ENCODE measurements at regions not wholly inside any gene's neighbourhood (a gene's known extent, or its start where the extent isn't known, plus 50 kb on each side); places are given as distances from the start of the nearest gene placed in this dataset.

- H3K9me1 ChIP-seq (ENCODE audit: control insufficient read depth, insufficient read depth, low read length), result no peaks in the 10 kb centered on the region
- DNase-seq (ENCODE audit: extremely low read depth in 1 of 4, low spot score in 3 of 4), result no peak
- ChIA-PET CTCF (ENCODE audit: low intra/inter-chr PET ratio) (no interaction called here), POLR2A (no interaction called here)
- in situ Hi-C loops (cut with MboI) (no loop called here), intact Hi-C loops (cut with micrococcal nuclease) (no loop called here)
- WGBS (ENCODE audit: insufficient coverage, low coverage, missing lambda C conversion rate), result 3% methylated on average over 7 of the region's 7 CpGs
- FAIRE-seq, result no peak
- H3K9me3 ChIP-seq (replicated peaks; ENCODE audit: control insufficient read depth, insufficient read depth, low read depth, low read length), result no peaks in the 10 kb centered on the region
- no peak for ATAC-seq
- no peak overlapping the region for H3K4me2 ChIP-seq (ENCODE audit: insufficient read depth, low read length)
- H3K4me1 ChIP-seq (replicated peaks in 1 of 2; ENCODE audit: control insufficient read depth in 2 of 2, insufficient read depth in 2 of 2, low read length in 2 of 2), result no peaks in the 10 kb centered on the region
- BruUV-seq (replicated peaks), result no TSS peak
- TF ChIP-seq ZNF316 (IDR thresholded peaks at IDR 0.05), result peak; percentile 49; the same call in 1 of the 2 replicates
- TF ChIP-seq ZMIZ1 (IDR thresholded peaks at IDR 0.05; ENCODE audit: low read depth in 2 of 2, low read length in 2 of 2), result no peak
- TF ChIP-seq NFYB (IDR thresholded peaks at IDR 0.05; ENCODE audit: extremely low read depth, insufficient read length), result no peak
- TF ChIP-seq EP400 (IDR thresholded peaks at IDR 0.05), result no peak
- TF ChIP-seq HCFC1 (IDR thresholded peaks at IDR 0.05; ENCODE audit: low read depth, low read length), result no peak
- peak; percentile 16; the same call in 1 of the 2 replicates for TF ChIP-seq C11orf30 (IDR thresholded peaks at IDR 0.05; ENCODE audit: low read depth)
- no peak for TF ChIP-seq E2F3 (CRISPR knock-in tag; IDR thresholded peaks at IDR 0.05)
- TF ChIP-seq RNF2 (IDR thresholded peaks at IDR 0.05), result no peak
- TF ChIP-seq E2F5 (CRISPR knock-in tag; IDR thresholded peaks at IDR 0.05), result no peak
- no peak for TF ChIP-seq ZNF764 (CRISPR knock-in tag; IDR thresholded peaks at IDR 0.05; ENCODE audit: low read depth)
- no peak for TF ChIP-seq HDGF (IDR thresholded peaks at IDR 0.05)
- TF ChIP-seq ZNF785 (CRISPR knock-in tag; IDR thresholded peaks at IDR 0.05), result no peak
- peak; percentile 22; the same call in 1 of the 2 replicates for TF ChIP-seq MAFF (IDR thresholded peaks at IDR 0.05; ENCODE audit: low read length)
- no peak for TF ChIP-seq DNMT1 (IDR thresholded peaks at IDR 0.05)
- no peak for TF ChIP-seq GABPB2 (CRISPR knock-in tag; conservative IDR thresholded peaks at IDR 0.05)
- TF ChIP-seq ZNF431 (CRISPR knock-in tag; IDR thresholded peaks at IDR 0.05), result no peak
- TF ChIP-seq ZNF561 (CRISPR knock-in tag; conservative IDR thresholded peaks at IDR 0.05), result no peak
- no peak for TF ChIP-seq ZNF239 (CRISPR knock-in tag; IDR thresholded peaks at IDR 0.05)
- TF ChIP-seq XRCC3 (IDR thresholded peaks at IDR 0.05), result no peak
- TF ChIP-seq LEF1 (IDR thresholded peaks at IDR 0.05), result no peak
- peak; percentile 17; the same call in 1 of the 2 replicates for TF ChIP-seq MAFK (IDR thresholded peaks at IDR 0.05; ENCODE audit: low read length)
- no peak for TF ChIP-seq IFI16 (CRISPR knock-in tag; IDR thresholded peaks at IDR 0.05)
- TF ChIP-seq RBM15 (IDR thresholded peaks at IDR 0.05; ENCODE audit: insufficient read depth, low read length), result no peak
- TF ChIP-seq STAG1 (CRISPR knock-in tag; IDR thresholded peaks at IDR 0.05; ENCODE audit: borderline replicate concordance), result no peak
- TF ChIP-seq HNRNPUL1 (IDR thresholded peaks at IDR 0.05; ENCODE audit: low read length), result no peak
- H3K27me3 ChIP-seq (ENCODE audit: control insufficient read depth in 2 of 2, insufficient read depth in 2 of 2, low read length in 2 of 2), result no peaks in the 10 kb centered on the region
- H2AFZ ChIP-seq (ENCODE audit: low read depth, low read length), result no peak overlapping the region
- H3K27ac ChIP-seq (ENCODE audit: extremely low read depth, low read depth, low read length), result no peak overlapping the region
- no peak overlapping the region for H3K9ac ChIP-seq (ENCODE audit: insufficient read depth in 1 of 2, low read depth in 2 of 2, low read length in 2 of 2)
- H4K20me1 ChIP-seq (replicated peaks; ENCODE audit: control insufficient read depth, insufficient read depth, low read length), result no peaks in the 10 kb centered on the region
- no peaks in the 10 kb centered on the region for H3K79me2 ChIP-seq (ENCODE audit: control insufficient read depth, insufficient read depth, low read length)
- H3K4me3 ChIP-seq, result no peak overlapping the region
- no peaks in the 10 kb centered on the region for H3K36me3 ChIP-seq (ENCODE audit: control insufficient read depth, insufficient read depth, low read length)
Observed at GRCh38 chr13:44792096-44792495, 197.2 kb downstream of the NUFIP1 start.
